ENCODE measurements at regions not wholly inside any gene's neighbourhood (a gene's known extent, or its start where the extent isn't known, plus 50 kb on each side); places are given as distances from the start of the nearest gene placed in this dataset.

GRCh38 chr1:217003355-217003754 is 280.1 kb upstream of the ESRRG start:
- DNase-seq (ENCODE audit: low read depth, low spot score) = no peak

- no peak for DNase-seq (ENCODE audit: low read depth, low spot score)
These were observed 274.6 kb upstream of the ESRRG start for GRCh38 chr1:216997831-216998230.

- no peak for DNase-seq (ENCODE audit: low read depth, low spot score)
These were observed 273.8 kb upstream of the ESRRG start for GRCh38 chr1:216997069-216997468.

DNA sequence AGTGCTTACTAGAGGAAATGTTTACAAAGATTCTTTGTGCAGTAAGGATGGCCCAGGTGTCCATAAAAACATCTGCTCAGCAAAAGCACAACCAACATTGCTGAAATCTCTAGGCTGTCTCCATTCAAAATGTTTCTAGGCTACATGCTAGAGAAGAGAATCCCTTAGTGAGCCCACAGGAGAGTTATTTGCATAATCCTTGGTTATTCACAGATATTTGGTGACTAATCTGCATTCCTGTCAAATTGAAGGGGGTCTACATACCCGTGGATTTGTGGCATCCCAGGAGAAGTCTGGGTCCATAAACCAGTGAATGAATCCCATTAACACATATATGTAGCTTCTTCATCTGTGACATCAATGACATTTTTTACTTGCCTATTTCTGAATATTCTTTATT is 261.3 kb upstream of the ESRRG start:
- DNase-seq (ENCODE audit: low read depth, low spot score) = no peak

- DNase-seq (ENCODE audit: low read depth, low spot score) = no peak
These were observed 260.6 kb upstream of the ESRRG start for GRCh38 chr1:216983823-216984222.

GRCh38 chr1:216961516-216961915 is 238.3 kb upstream of the ESRRG start:
- DNase-seq (ENCODE audit: low read depth, low spot score) = no peak

DNA sequence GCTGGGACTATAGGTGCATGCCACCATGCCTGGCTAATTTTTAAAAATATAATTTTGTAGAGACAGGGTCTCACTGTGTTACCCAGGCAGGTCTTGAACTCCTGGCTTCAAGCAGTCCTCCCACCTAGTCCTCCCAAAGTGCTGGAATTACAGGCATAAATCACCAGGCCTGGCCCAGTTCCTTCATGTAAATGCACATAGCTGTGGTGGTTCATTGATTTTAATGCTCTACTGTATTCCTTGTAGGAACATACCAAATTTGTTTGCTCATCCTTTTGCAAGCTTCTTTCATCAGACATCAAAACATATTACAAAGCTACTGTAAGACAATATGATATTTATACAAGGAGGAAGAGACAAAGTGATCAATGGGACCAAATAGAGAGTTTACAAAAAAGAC is 237.5 kb upstream of the ESRRG start:
- DNase-seq (ENCODE audit: low read depth, low spot score) = no peak

GRCh38 chr1:216958569-216958968 is 235.3 kb upstream of the ESRRG start:
- DNase-seq (ENCODE audit: low read depth, low spot score) = no peak

DNA sequence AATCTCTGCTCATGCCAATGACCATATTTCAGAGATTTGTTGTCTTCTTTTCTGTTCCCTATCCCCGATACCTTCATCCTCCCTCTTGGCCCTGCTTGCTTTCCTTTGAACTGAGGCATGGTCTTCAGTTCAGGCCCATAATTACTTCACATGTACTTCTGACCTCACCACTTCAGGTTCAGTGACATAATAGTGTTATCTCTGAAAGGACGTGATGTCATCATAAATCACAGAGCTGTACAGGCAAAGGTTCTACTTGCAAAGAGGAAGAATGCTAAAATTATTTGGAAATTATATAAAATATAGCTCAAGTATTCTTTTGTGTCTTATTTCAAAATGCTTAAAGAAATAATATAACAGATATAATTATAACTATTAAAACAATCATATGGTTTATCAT is 230.3 kb upstream of the ESRRG start:
- no peak for DNase-seq (ENCODE audit: low read depth, low spot score)

DNA sequence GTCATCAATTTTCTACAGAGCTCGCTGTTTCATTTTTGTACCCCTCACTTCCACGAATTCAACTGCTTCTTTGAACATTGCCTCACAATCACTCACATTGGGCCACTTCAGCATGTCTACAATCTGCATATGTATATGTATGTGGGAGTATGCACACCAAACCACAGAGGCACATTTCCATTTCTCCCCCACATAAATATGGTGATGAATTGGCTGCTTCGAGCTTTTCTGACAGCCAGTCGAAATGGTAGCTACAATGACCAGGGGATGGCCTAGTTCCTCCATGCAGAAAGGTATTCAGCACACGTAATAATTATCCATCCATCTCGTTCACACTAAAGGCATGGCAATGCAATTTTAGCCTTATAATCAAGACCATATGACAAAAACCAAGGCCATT is 229.6 kb upstream of the ESRRG start:
- DNase-seq (ENCODE audit: low read depth, low spot score) = no peak

DNA sequence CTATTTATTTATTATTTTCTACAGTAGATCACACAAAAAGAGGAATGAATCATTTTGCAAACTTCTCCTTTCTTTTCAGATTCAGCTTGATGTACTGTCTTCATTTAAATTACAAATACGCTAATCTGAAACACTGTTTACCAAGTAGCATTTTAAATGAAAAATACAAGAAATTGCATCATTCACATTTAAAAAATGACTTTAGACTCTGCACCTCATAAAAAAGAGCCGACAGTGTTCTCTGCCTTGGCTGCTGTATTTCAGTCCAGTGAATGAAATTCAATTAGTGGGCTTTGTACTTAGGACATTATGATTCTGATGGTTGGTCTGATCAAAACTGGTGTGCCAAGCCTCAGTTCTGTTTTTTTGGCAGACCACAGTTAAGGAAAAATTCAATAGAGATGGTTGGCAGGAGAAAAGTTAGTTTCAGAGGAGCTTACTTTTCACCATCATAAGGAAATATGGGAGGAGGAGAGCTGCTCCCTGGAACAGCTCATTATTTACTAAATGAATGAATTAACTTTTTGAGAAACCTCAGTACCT is 222.4 kb upstream of the ESRRG start:
- no peak for DNase-seq (ENCODE audit: low read depth, low spot score)

GRCh38 chr1:216944864-216945510 is 221.8 kb upstream of the ESRRG start:
- no peak for DNase-seq (ENCODE audit: low read depth, low spot score)

DNA sequence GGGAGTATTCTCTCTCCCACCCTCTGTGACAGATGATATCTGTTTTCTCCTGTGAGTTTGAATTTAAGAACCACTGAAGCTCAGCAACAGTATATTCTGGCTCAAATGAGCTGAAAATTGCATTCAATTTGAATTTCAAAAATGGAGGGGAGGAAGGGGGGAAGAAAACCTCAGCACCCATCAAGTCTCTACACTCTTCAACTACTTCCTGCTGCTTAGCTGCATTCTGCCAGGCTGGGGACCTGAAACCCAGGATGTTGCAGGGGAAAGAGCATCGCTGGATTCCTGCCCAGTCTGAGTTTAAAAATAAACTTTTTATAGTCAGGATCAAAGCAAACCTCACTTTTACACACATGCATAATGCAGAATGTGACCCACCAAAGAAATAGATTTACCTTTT is 214.3 kb upstream of the ESRRG start:
- no peak for DNase-seq (ENCODE audit: low read depth, low spot score)

GRCh38 chr1:216936779-216937178 is 213.6 kb upstream of the ESRRG start:
- no peak for DNase-seq (ENCODE audit: low read depth, low spot score)

DNA sequence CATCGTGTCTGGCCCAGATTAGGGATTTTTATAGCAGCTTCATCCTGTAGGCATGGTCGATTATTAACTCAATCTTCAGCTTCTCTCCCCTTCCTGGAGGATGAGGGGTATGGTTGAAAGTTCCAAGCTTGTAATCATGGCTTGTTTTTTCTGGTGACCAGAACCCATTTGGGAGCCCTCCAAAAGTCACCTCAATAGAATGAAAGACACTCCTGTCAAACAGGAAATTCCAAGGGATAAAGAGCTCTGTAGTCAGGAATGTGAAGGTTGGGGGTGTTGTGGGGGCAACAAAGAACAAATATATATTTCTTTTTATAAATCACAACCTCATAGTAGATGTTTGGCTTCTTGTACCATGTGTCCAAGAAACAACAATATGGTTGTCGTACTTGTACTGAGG is 212.7 kb upstream of the ESRRG start:
- no peak for DNase-seq (ENCODE audit: low read depth, low spot score)

GRCh38 chr1:216932424-216932823 is 209.2 kb upstream of the ESRRG start:
- no peak for DNase-seq (ENCODE audit: low read depth, low spot score)

- DNase-seq (ENCODE audit: low read depth, low spot score) = no peak
These were observed 206.8 kb upstream of the ESRRG start for GRCh38 chr1:216929870-216930582.

GRCh38 chr1:216927633-216928032 is 204.4 kb upstream of the ESRRG start:
- no peak for DNase-seq (ENCODE audit: low read depth, low spot score)

- no peak for DNase-seq (ENCODE audit: low read depth, low spot score)
These were observed 203.7 kb upstream of the ESRRG start for GRCh38 chr1:216926720-216927510.

GRCh38 chr1:216925962-216926625 is 202.9 kb upstream of the ESRRG start:
- DNase-seq (ENCODE audit: low read depth, low spot score) = no peak

GRCh38 chr1:216924732-216925131 is 201.5 kb upstream of the ESRRG start:
- DNase-seq (ENCODE audit: low read depth, low spot score) = no peak

GRCh38 chr1:216923601-216924000 is 200.4 kb upstream of the ESRRG start:
- no peak for DNase-seq (ENCODE audit: low read depth, low spot score)
